ENCODE measurements at regions not wholly inside any gene's neighbourhood (a gene's known extent, or its start where the extent isn't known, plus 50 kb on each side); places are given as distances from the start of the nearest gene placed in this dataset.

DNA sequence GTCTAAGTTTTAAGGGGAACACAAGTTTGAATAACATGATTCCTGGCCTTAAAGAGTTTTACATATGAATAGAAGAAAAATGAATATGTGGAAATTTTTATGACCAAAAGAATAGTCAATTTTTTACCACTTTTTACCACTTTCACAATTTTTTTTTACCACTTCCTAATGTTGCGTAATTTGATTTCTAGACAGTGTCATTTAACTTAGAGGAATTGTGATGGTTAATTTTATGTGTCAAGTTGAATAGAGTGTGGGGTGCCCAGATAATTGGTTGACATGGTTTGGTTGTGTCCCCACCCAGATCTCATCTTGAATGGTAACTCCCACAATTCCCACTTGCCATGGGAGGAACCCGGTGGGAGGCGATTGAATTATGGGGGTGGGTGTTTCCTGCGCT lies 416.6 kb downstream of the KIF4B start:
- DNase-seq (ENCODE audit: low read depth, low spot score), result no peak
- in situ Hi-C loops (cut with HindIII; ENCODE audit: low pct_unique_long_range_greater_than_20kb, low sequenced_read_pairs), result no loop called here

DNA sequence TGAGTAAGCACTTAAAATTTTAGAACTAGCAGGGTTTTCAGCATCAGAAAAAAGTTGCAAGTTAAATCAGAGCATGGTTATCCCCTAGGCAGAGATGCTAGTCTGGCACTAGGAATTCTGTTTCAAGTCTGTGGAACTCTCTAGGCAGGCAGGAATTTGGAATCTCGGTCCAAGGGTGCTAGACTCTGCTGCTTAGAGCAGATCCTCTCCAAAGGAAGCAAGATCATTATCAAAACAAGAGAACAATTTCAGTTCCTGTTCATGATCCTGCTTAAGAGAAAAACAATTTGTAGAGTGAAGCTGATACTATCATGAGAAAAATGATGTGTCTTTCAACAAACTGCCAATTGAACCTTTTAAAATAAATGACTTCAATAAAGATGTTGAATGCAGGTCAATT lies 420.7 kb downstream of the KIF4B start:
- in situ Hi-C loops (cut with HindIII; ENCODE audit: low pct_unique_long_range_greater_than_20kb, low sequenced_read_pairs), result no loop called here

DNA sequence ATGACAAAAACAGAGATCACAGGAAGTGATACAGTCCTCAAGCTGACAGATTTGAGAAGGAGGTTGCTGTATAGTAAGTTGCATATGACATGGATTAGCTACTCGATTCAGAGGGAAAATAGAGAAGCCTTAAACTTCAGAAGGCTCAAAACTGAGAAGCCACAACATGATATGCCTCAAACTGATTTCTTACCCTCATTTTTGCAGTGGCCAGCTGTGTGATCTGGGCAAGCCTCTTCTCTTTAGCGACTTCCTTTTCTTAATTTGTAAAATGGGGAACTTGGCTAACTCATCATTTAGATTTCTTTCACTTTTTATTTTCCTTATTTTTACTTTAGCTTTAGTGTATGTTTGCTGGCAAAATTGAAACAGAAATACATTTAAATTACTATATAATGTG lies 421.1 kb downstream of the KIF4B start:
- DNase-seq (ENCODE audit: low read depth, low spot score), result no peak
- in situ Hi-C loops (cut with HindIII; ENCODE audit: low pct_unique_long_range_greater_than_20kb, low sequenced_read_pairs), result no loop called here

More for the DNA sequence above, 420.7 kb downstream of the KIF4B start:
- DNase-seq (ENCODE audit: low read depth, low spot score), result no peak

DNA sequence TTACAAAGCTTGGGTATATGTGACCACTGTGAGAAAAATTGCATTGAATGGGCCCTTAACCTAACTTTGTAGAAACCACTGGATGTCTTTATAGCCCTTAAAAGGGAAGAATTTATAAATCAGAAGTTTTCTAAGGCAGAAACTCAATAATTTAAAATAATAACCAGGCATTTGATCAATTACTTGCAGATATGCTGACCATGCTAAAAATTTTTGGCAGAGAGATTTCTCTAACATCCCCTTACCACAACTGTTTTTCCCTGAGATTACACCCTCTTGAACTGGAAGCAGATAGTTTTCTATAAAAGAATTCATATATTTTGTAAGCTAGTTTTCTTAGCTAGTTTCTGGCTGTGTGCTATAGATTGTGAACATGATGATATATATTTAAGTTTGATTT lies 428.3 kb downstream of the KIF4B start:
- in situ Hi-C loops (cut with HindIII; ENCODE audit: low pct_unique_long_range_greater_than_20kb, low sequenced_read_pairs), result no loop called here
- no peak for DNase-seq (ENCODE audit: low read depth, low spot score)

DNA sequence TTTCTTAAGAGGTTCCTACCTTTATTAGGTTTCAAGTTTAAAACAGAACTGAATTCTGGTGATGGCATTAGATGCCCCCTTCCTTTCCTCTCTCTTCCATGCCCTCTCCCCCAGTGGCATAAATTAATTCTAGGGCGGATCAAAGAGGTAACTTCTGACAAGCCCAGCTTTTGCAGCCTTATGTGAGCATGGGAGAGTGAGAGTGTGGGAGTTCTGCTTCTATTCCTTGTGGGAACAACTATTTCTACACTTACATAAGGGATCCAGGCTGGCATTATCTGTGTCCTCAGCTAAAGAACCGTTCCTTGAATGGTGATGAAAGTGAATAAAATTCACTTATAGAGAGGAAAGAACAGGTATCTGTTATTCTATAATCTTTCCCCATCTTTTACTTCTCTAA lies 437.6 kb downstream of the KIF4B start:
- in situ Hi-C loops (cut with HindIII; ENCODE audit: low pct_unique_long_range_greater_than_20kb, low sequenced_read_pairs), result no loop called here

DNA sequence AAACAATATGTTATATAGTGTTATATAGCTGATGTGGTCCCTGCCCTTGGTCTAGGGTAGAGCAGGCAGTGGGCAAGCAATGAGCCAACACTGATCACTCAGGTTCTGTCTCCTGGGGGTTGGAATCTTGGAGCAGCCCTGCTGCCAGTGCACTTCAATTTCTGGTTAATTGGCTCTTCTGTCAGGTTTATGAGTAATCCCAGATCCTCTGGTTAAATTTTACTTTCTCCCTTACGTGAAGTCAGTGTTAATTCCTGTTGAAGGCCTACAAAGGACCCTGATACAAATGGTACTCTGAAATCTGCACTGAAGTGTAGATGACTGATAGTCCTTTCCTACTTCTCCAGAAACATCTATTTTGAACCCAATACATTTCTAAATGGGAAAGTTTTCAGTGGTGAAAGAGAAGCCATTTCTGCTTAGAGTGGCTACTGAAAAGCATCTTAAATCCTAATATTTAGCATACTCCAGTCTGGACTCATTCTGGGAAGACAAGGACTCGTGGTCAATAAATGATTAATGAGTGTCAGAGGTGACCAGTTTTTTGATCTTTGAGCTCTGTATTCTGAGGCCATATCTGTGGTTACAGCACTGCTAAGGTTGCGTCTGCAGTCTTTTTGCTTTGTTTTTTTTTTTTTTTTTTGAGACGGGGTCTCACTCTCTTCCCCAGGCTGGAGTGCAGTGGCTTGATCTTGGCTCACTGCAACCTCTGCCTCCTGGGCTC lies 442.4 kb downstream of the KIF4B start:
- in situ Hi-C loops (cut with HindIII; ENCODE audit: low pct_unique_long_range_greater_than_20kb, low sequenced_read_pairs), result no loop called here

More for the DNA sequence above, 437.6 kb downstream of the KIF4B start:
- DNase-seq (ENCODE audit: low read depth, low spot score), result no peak

DNA sequence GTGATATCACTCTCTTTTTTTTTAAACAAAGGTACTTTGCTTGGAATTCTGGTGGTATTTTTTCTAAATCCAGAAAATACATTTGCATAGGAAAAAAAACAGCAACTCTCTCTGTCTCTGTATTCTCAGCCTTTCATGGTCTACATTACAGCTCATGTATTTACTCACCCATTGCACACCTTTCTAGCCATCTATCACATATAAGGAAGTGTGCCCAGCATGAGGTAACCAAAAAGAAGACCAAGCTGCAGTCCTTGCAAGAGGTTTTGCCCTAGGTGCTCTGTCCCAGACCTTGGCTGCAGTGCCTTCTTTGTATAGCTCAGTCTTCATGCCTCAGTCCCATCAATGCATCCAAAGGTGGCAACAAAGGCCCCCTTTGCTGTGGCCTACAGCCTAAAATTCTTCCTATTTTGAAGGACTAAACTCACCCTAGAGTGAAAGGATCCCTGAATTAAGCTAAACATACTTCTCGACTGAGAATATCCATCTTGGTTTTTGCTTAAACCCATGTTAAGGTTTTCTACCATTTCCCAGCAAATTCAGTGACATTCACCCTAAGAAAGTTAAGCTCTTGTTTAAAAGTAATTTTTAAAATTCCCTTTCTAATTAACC lies 446.4 kb downstream of the KIF4B start:
- DNase-seq (ENCODE audit: low read depth, low spot score), result no peak
- in situ Hi-C loops (cut with HindIII; ENCODE audit: low pct_unique_long_range_greater_than_20kb, low sequenced_read_pairs), result no loop called here

More for the DNA sequence above, 442.4 kb downstream of the KIF4B start:
- DNase-seq (ENCODE audit: low read depth, low spot score), result no peak

DNA sequence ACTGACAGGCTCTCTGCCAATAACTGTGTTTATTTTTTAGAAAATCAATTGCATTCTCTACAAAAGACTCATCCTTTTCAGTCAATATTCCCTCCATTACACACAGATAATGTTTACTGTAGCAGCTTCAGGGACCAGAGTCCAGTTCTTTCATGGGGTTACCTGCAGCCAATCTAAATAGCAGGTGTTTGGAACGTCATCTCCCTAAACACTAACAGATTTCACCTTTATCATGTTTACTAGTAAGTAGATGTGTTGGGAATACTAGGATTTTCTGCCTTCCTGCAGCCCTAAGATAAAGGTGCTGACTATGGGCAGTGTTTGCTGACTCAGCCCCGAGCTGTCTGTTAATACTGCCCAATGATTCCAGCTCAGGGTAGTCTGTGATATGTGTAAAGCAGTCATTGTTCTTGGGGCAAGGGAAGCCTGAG lies 447.0 kb downstream of the KIF4B start:
- in situ Hi-C loops (cut with HindIII; ENCODE audit: low pct_unique_long_range_greater_than_20kb, low sequenced_read_pairs), result no loop called here

DNA sequence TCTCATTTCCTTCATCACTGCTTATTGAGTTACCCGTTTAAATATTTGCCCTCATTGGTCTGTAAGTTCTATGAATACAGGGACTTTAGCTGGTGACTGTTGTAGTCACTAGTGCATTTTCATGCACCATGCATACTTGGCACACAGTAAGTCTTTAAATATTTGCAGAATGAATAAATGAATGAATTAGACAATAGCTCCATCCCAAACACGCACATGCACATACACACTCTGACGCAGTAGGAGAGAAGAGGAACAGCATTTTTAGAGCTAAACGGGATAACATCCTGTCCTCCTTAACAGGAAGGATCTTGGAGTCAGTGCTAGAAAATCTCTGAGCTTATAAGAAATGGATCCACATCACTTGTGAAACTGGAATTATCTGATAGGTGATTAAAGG lies 447.7 kb downstream of the KIF4B start:
- DNase-seq (ENCODE audit: low read depth, low spot score), result no peak
- in situ Hi-C loops (cut with HindIII; ENCODE audit: low pct_unique_long_range_greater_than_20kb, low sequenced_read_pairs), result no loop called here

More for the DNA sequence above, 447.0 kb downstream of the KIF4B start:
- DNase-seq (ENCODE audit: low read depth, low spot score), result no peak

DNA sequence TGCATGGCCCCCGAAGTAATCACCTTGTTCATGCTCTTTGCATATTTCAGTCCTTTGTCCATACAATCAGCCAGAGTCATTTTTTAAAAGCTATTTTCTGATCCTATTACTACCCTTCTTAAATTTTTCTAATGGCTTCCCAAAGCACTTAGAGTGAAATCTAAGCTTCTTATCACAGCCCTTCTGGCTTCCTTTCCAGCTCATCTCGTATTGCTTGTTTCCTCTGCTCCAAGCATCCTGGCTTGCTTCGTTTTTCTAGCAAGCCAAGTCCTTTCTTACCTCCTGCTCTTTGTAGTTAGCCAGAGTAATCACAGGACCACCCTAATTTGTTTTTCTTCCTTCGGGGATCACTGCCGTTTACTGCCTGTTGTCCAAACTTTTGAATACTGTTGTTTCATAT lies 453.3 kb downstream of the KIF4B start:
- in situ Hi-C loops (cut with HindIII; ENCODE audit: low pct_unique_long_range_greater_than_20kb, low sequenced_read_pairs), result no loop called here
- DNase-seq (ENCODE audit: low read depth, low spot score), result no peak

DNA sequence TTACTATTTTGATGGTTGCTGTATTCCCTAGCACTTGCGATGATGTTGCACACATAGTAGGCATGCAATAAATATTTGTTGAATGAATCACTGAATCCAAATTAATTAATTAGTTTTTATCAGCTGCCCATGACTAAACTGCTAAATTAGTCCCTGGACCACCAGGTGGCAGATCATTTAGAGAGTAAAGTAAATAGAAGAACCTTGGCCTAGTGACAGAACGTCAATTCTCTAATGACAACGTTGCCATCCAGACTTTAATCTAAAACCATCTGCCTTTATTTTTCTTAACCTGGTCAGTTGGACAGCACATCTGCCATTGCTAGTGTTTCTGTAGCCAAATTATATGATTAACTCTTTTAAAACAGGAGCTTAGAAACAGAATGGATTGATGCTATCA lies 457.5 kb downstream of the KIF4B start:
- no peak for DNase-seq (ENCODE audit: low read depth, low spot score)
- in situ Hi-C loops (cut with HindIII; ENCODE audit: low pct_unique_long_range_greater_than_20kb, low sequenced_read_pairs), result no loop called here

DNA sequence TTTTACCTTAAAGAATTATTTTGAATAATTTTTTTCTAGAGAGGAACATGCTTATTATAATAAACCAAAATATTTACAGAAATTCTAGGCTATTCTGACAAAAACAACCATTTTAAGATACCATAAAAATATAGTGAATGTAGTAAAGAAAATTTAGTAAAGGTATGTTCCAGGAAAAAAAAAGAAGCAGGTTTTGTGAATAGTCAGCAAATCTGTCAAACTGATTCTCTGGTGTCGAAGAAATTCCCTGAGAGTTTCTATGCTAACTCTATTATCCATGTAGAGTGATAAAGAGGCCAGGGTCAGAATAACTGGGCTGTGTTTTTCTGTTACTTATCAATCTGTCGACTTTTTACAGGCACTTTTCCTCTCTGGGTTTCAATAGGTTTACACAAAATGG lies 459.2 kb downstream of the KIF4B start:
- in situ Hi-C loops (cut with HindIII; ENCODE audit: low pct_unique_long_range_greater_than_20kb, low sequenced_read_pairs), result no loop called here

DNA sequence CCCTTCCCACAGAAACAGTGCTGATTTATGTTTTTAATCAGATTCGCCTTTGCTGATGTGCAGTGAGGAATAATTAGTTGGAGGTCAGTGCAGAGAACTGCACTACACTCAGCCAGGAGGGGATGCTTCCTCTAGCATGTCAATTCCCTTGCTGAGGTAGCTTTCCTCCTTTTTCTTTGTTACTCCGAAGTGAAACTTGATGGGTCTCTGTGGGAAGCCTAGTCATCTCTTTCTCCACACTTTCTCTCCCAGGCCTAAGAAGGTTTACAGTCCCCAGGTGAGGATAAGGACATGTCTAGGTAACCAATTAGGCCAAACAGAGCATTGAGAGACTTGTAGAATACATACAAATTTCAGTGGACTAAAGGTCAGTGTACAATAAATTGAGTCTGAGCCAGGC lies 461.8 kb downstream of the KIF4B start:
- in situ Hi-C loops (cut with HindIII; ENCODE audit: low pct_unique_long_range_greater_than_20kb, low sequenced_read_pairs), result no loop called here
- DNase-seq (ENCODE audit: low read depth, low spot score), result no peak

More for the DNA sequence above, 459.2 kb downstream of the KIF4B start:
- DNase-seq (ENCODE audit: low read depth, low spot score), result no peak

DNA sequence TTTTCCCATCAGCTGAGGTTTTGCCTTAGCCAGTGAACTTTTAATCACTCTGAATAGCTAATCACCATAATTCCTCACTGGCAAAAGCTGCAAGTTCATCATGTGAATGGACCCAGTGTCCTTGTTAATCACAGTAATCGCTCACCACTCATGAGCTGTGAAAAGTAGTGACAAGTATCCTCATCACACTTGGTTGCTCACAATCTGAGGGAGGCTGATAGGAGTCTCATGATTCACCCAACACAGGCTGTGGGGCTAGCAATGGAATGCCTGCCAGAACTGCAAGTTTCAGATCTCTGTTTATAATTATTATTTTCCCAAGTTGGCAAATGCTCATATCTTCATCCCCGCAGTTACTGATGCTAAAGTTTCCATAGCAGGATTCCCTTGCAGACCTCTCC lies 467.2 kb downstream of the KIF4B start:
- DNase-seq (ENCODE audit: low read depth, low spot score), result no peak
- in situ Hi-C loops (cut with HindIII; ENCODE audit: low pct_unique_long_range_greater_than_20kb, low sequenced_read_pairs), result no loop called here

DNA sequence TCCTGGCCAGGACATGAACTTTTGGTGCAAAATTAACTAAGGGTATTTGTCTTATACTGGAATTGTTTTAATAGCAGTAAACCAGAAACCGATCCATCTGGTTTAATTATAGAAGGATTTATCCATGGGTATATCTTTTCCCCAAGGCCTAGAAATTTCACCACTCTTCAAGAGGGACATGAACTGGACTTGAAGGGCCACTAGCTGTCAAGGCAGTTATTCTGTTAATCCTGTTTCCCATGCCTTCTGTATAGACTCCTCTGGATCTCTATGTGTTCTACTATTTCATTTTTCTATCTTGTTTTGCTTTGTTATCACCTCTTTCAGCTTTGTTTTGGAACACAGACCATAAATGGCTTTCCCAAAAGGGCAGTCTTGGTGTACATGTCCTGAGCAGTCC lies 467.6 kb downstream of the KIF4B start:
- in situ Hi-C loops (cut with HindIII; ENCODE audit: low pct_unique_long_range_greater_than_20kb, low sequenced_read_pairs), result no loop called here
- DNase-seq (ENCODE audit: low read depth, low spot score), result no peak

DNA sequence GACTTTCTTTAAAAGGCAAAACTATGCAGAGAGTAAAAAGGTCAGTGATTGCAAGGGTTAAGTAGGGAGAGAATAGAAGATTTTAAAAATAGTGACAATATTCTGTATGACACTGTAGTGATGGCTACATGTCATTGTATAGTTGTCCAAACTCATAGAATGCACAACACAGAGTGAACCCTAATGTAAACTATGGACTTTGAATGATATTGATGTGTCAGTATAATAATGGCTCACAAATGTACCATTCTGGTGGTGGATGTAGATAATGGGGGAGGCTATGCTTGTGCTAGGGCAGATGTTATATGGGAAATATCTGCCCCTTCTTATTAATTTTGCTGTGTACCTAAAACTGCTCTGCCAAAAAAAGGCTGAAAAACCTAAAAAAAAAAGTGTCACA lies 468.9 kb downstream of the KIF4B start:
- DNase-seq (ENCODE audit: low read depth, low spot score), result no peak
- in situ Hi-C loops (cut with HindIII; ENCODE audit: low pct_unique_long_range_greater_than_20kb, low sequenced_read_pairs), result no loop called here

DNA sequence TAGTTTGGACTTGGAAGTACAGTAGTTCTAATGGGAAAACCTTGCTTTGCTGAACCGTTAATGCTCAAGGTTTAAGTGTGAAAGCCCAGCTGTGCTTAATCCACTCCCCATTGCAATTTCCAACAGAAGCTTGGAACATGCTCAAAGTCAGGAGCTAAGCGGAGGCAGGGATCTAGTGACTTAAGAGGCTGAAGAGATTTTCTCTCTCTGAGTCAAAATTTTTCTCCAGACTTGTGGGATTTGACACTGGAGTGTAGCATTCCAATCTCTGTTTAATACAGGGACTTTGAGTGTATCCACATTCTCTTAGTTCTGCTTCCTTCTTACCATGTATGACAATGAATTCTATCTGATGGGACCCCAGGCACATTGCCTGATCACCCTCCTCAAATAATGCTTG lies 471.8 kb downstream of the KIF4B start:
- in situ Hi-C loops (cut with HindIII; ENCODE audit: low pct_unique_long_range_greater_than_20kb, low sequenced_read_pairs), result no loop called here
- no peak for DNase-seq (ENCODE audit: low read depth, low spot score)

DNA sequence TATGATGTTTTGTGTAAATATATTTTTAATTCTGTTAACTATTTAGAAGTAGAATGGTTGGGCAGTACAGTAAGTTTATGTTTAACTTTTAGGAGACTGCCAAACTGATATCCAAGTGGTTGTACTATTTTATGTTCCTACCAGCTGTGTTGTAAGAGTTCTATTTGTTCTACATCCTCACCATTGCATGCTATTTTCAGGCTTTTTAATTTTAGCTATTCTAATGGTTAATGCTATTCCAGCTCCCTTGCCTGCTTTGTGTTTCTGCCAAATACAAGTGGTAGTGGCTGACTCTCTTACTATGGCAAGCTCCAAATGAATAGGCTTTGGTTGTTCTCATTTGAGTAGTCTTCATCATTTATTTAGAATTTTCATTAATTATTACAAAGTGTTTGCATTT lies 476.4 kb downstream of the KIF4B start:
- DNase-seq (ENCODE audit: low read depth, low spot score), result no peak
- in situ Hi-C loops (cut with HindIII; ENCODE audit: low pct_unique_long_range_greater_than_20kb, low sequenced_read_pairs), result no loop called here

DNA sequence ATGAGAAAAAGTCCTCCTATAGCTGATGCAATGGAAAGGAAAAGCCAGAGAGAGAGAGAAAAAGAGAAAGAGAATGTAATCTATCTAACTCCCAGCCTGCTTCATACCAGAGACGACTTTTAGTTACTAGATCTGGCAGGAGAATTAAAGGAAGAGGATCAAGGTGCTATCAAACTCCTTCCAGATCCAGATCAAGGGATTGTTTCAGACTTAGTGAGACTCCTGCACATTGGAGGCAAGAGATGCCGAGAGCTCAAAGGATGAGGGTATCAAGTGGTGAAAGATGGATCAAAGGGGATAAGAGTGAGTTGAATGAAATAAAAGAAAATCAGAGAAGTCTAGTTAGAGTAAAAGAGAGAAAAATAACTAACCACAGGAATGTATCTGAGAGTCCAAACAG lies 478.6 kb downstream of the KIF4B start:
- in situ Hi-C loops (cut with HindIII; ENCODE audit: low pct_unique_long_range_greater_than_20kb, low sequenced_read_pairs), result no loop called here
- no peak for DNase-seq (ENCODE audit: low read depth, low spot score)
